H1 (cell line): ENCODE measurements at regions not wholly inside any gene's neighbourhood (a gene's known extent, or its start where the extent isn't known, plus 50 kb on each side); places are given as distances from the start of the nearest gene placed in this dataset.

Experiments
- CTCF ChIA-PET: fragments of 300-600 bp; sonication (Branson Sonifier 250); formaldehyde crosslinking; loops from one replicate; lab custom pipeline; 2021; ENCODE audit not compliant: partially characterized antibody; lab: Charles Lee
- POLR2A ChIA-PET: fragments of 300-600 bp; sonication (Branson Sonifier 250); formaldehyde crosslinking; loops from one replicate; lab custom pipeline; 2021; ENCODE audit warnings: inconsistent platforms; ENCODE audit not compliant: partially characterized antibody; lab: Charles Lee
- DNase-seq, 2 experiments: peaks; one replicate each; pipeline versions ENCODE4 v3.0.0 to v3.0.0-alpha.2; 2010 to 2022; ENCODE audit warnings: low spot score in 2 of 2, low read depth in 1 of 2, mixed read lengths in 1 of 2
- FAIRE-seq: peaks from 2 replicates; lab custom pipeline; 2011; peaks lifted over from hg19 to GRCh38; lab: Jason Lieb, UNC
- H2AFZ ChIP-seq: 2 replicates; pipeline ENCODE4 v1.8.1; 2012; ENCODE audit warnings: low read length, inconsistent platforms
- H2AK5ac ChIP-seq: 2 replicates; pipeline ENCODE4 v1.6.1; 2013; ENCODE audit warnings: low read depth, low read length
- H2BK120ac ChIP-seq: replicated peaks from 2 replicates; pipeline ENCODE3; 2013; ENCODE audit warnings: low read depth, low read length, inconsistent platforms
- H2BK12ac ChIP-seq: 2 replicates; pipeline ENCODE4 v1.6.1; 2013; ENCODE audit warnings: low read depth, low read length
- H2BK15ac ChIP-seq: 2 replicates; pipeline ENCODE4 v1.6.1; 2013; ENCODE audit warnings: low read length
- H2BK20ac ChIP-seq: 2 replicates; pipeline ENCODE4 v1.6.1; 2013; ENCODE audit warnings: low read length
- H2BK5ac ChIP-seq: 2 replicates; pipeline ENCODE4 v1.6.1; 2013; ENCODE audit warnings: low read depth, low read length
- H3K14ac ChIP-seq: 2 replicates; pipeline ENCODE4 v1.6.1; 2013; ENCODE audit warnings: inconsistent platforms; ENCODE audit not compliant: insufficient read length
- H3K18ac ChIP-seq: 2 replicates; pipeline ENCODE4 v1.6.1; 2013; ENCODE audit warnings: low read length; ENCODE audit errors: extremely low read depth
- H3K23ac ChIP-seq: 2 replicates; pipeline ENCODE4 v1.6.1; 2013; ENCODE audit warnings: inconsistent platforms; ENCODE audit not compliant: insufficient read length
- H3K23me2 ChIP-seq: 2 replicates; pipeline ENCODE4 v1.6.1; 2013; ENCODE audit warnings: low read depth, low read length
- H3K27ac ChIP-seq: 2 replicates; pipeline ENCODE4 v1.6.1; 2011; ENCODE audit warnings: low read depth, low read length, inconsistent platforms
- H3K27me3 ChIP-seq, 4 experiments: replicated peaks in 1 of 4; 1 replicate in 1 of 4; 2 replicates in 3 of 4; pipeline versions ENCODE4 v1.6.1 to v1.8.1; 2011 to 2013; ENCODE audit warnings: low read length in 3 of 4, mild to moderate bottlenecking in 3 of 4, inconsistent platforms in 2 of 4, mixed read lengths in 2 of 4, moderate library complexity in 1 of 4; ENCODE audit not compliant: control insufficient read depth in 3 of 4, insufficient read depth in 3 of 4; ENCODE audit errors: extremely low read depth in 1 of 4
- H3K36me3 ChIP-seq, 4 experiments: 2 replicates each; pipeline versions ENCODE4 v1.6.1 to v1.8.1; 2011 to 2013; ENCODE audit warnings: mild to moderate bottlenecking in 4 of 4, low read length in 3 of 4, moderate library complexity in 2 of 4, control low read depth in 1 of 4, inconsistent platforms in 1 of 4; ENCODE audit not compliant: insufficient read depth in 4 of 4, control insufficient read depth in 2 of 4
- H3K4ac ChIP-seq: replicated peaks from 2 replicates; pipeline ENCODE3; 2013; ENCODE audit warnings: low read length, low read depth, mixed read lengths, inconsistent platforms; ENCODE audit not compliant: insufficient read length
- H3K4me1 ChIP-seq, 4 experiments: replicated peaks in 1 of 4; 1 replicate in 1 of 4; 2 replicates in 3 of 4; pipeline versions ENCODE4 v1.6.1 to v1.8.1; 2011 to 2013; ENCODE audit warnings: low read length in 3 of 4, inconsistent platforms in 2 of 4, mixed read lengths in 1 of 4; ENCODE audit not compliant: insufficient read depth in 4 of 4, control insufficient read depth in 3 of 4
- H3K4me2 ChIP-seq, 2 experiments: 2 replicates each; pipeline versions ENCODE4 v1.6.1 to v1.8.1; 2011 to 2013; ENCODE audit warnings: low read depth in 2 of 2, low read length in 2 of 2, control low read depth in 1 of 2, inconsistent platforms in 1 of 2, mild to moderate bottlenecking in 1 of 2; ENCODE audit not compliant: insufficient read depth in 1 of 2
- H3K4me3 ChIP-seq, 4 experiments: fragments of 200-600, 300-600 bp in 1 of 4; sonication (generic), shearing (Covaris generic), sonication (Bioruptor Twin) in 1 of 4; 2 replicates each; pipeline versions ENCODE4 v1.5.1 to v1.8.1; 2011 to 2016; ENCODE audit warnings: low read length in 4 of 4, low read depth in 3 of 4, control low read depth in 2 of 4, inconsistent platforms in 2 of 4, mild to moderate bottlenecking in 2 of 4, mixed read lengths in 1 of 4, moderate library complexity in 1 of 4; ENCODE audit not compliant: insufficient read depth in 2 of 4; ENCODE audit errors: extremely low read depth in 1 of 4
- H3K56ac ChIP-seq: replicated peaks from 2 replicates; pipeline ENCODE3; 2013; ENCODE audit warnings: low read depth, mild to moderate bottlenecking, mixed read lengths, low read length, inconsistent platforms; ENCODE audit not compliant: insufficient read length
- H3K79me1 ChIP-seq: 2 replicates; pipeline ENCODE4 v1.6.1; 2013; ENCODE audit warnings: low read depth, low read length, control low read depth
- H3K79me2 ChIP-seq, 2 experiments: 2 replicates each; pipeline versions ENCODE4 v1.6.1 to v1.8.1; 2012 to 2013; ENCODE audit warnings: low read length in 2 of 2, mild to moderate bottlenecking in 2 of 2, inconsistent platforms in 1 of 2; ENCODE audit not compliant: insufficient read depth in 2 of 2, control insufficient read depth in 1 of 2
- H3K9ac ChIP-seq, 4 experiments: replicated peaks in 1 of 4; 1 replicate in 1 of 4; 2 replicates in 3 of 4; pipeline versions ENCODE4 v1.6.1 to v1.8.1; 2011 to 2013; ENCODE audit warnings: low read depth in 3 of 4, low read length in 3 of 4, control low read depth in 2 of 4, mild to moderate bottlenecking in 2 of 4, moderate library complexity in 2 of 4, inconsistent platforms in 1 of 4; ENCODE audit errors: extremely low read depth in 1 of 4
- H3K9me3 ChIP-seq, 2 experiments: 2 replicates each; pipeline versions ENCODE4 v1.6.1 to v1.8.1; 2012 to 2013; ENCODE audit warnings: mild to moderate bottlenecking in 2 of 2, moderate library complexity in 2 of 2, control low read depth in 1 of 2, inconsistent platforms in 1 of 2, low read depth in 1 of 2, low read length in 1 of 2, mixed read lengths in 1 of 2; ENCODE audit not compliant: insufficient read depth in 2 of 2
- H4K20me1 ChIP-seq, 2 experiments: replicated peaks in 1 of 2; 2 replicates each; pipeline versions ENCODE3 to v1.8.1; 2011 to 2013; ENCODE audit warnings: inconsistent platforms in 2 of 2, low read length in 2 of 2, mild to moderate bottlenecking in 1 of 2; ENCODE audit not compliant: insufficient read depth in 2 of 2, control insufficient read depth in 1 of 2
- H4K5ac ChIP-seq: 2 replicates; pipeline ENCODE4 v1.6.1; 2013; ENCODE audit warnings: low read length, low read depth, mixed read lengths, inconsistent platforms; ENCODE audit not compliant: insufficient read length
- H4K8ac ChIP-seq: 2 replicates; pipeline ENCODE4 v1.8.0; 2013; ENCODE audit warnings: mild to moderate bottlenecking, moderate library complexity, low read length, inconsistent platforms; ENCODE audit not compliant: insufficient read depth; ENCODE audit errors: extremely low read depth
- H4K91ac ChIP-seq: replicated peaks from 2 replicates; pipeline ENCODE3; 2013; ENCODE audit warnings: low read length, mixed read lengths, inconsistent platforms; ENCODE audit not compliant: insufficient read length
- ATF2 ChIP-seq: IDR thresholded peaks from 2 replicates; pipeline ENCODE4 v1.6.1; 2012; ENCODE audit warnings: low read length, inconsistent platforms
- BACH1 ChIP-seq: IDR thresholded peaks from 2 replicates; pipeline ENCODE4 v1.6.1; 2012; ENCODE audit warnings: low read length, improper control_type of control experiment
- CBX8 ChIP-seq: fragments of 300-800, 300-1000 bp; sonication (generic); IDR thresholded peaks from 2 replicates; pipeline ENCODE4 v1.7.1; 2016; ENCODE audit warnings: low read depth, low read length, borderline replicate concordance
- CTBP2 ChIP-seq: IDR thresholded peaks from 2 replicates; pipeline ENCODE4 v1.7.0; 2011; ENCODE audit warnings: borderline replicate concordance, mild to moderate bottlenecking, moderate library complexity, mixed read lengths, low read length; ENCODE audit not compliant: insufficient read depth, insufficient read length
- E2F6 ChIP-seq: IDR thresholded peaks from 2 replicates; pipeline ENCODE4 v1.6.1; 2012; ENCODE audit warnings: inconsistent platforms
- EGR1 ChIP-seq: IDR thresholded peaks from 2 replicates; pipeline ENCODE4 v1.6.1; 2011; ENCODE audit warnings: low read depth, low read length, borderline replicate concordance
- EZH2 ChIP-seq: fragments of 200-600 bp; sonication (generic); IDR thresholded peaks from 2 replicates; pipeline ENCODE4 v1.7.1; 2012; ENCODE audit warnings: low read depth, mild to moderate bottlenecking, moderate library complexity, low read length, inconsistent platforms; ENCODE audit not compliant: severe bottlenecking
- JUND ChIP-seq: IDR thresholded peaks from 2 replicates; pipeline ENCODE4 v1.6.1; 2011; ENCODE audit warnings: mild to moderate bottlenecking, improper control_type of control experiment, low read length
- RAD21 ChIP-seq, 2 experiments: IDR thresholded peaks in 1 of 2; conservative IDR thresholded peaks in 1 of 2; 2 replicates each; pipeline ENCODE4 v1.6.1; 2011; ENCODE audit warnings: low read depth in 2 of 2, low read length in 2 of 2, improper control_type of control experiment in 1 of 2, inconsistent platforms in 1 of 2, mild to moderate bottlenecking in 1 of 2, moderate library complexity in 1 of 2
- SAP30 ChIP-seq: fragments of 300-600 bp; sonication (generic); IDR thresholded peaks from 2 replicates; pipeline ENCODE4 v1.7.1; 2012; ENCODE audit warnings: low read length, moderate library complexity, mild to moderate bottlenecking, inconsistent platforms; ENCODE audit not compliant: insufficient read depth, insufficient replicate concordance
- SIX5 ChIP-seq: IDR thresholded peaks from 2 replicates; pipeline ENCODE4 v1.6.1; 2011; ENCODE audit warnings: mild to moderate bottlenecking, low read depth, low read length
- SP2 ChIP-seq: IDR thresholded peaks from 2 replicates; pipeline ENCODE4 v1.6.1; 2012; ENCODE audit warnings: mild to moderate bottlenecking, low read length, inconsistent platforms
- WGBS, 2 experiments: shearing (Covaris generic) in 1 of 2; methylation state at CpG; one replicate each; pipeline versions ENCODE4 v1.1.6 to v1.1.7; 2013 to 2015; ENCODE audit warnings: low lambda C conversion rate in 2 of 2, mixed read lengths in 2 of 2, inconsistent platforms in 1 of 2, low coverage in 1 of 2, missing lambda C conversion rate in 1 of 2; ENCODE audit not compliant: insufficient replicate concordance in 2 of 2, insufficient coverage in 1 of 2, insufficient read length in 1 of 2; ENCODE audit errors: extremely low coverage in 1 of 2, missing lambda C conversion rate in 1 of 2; 5-methylcytosine and 5-hydroxymethylcytosine counted together

DNA sequence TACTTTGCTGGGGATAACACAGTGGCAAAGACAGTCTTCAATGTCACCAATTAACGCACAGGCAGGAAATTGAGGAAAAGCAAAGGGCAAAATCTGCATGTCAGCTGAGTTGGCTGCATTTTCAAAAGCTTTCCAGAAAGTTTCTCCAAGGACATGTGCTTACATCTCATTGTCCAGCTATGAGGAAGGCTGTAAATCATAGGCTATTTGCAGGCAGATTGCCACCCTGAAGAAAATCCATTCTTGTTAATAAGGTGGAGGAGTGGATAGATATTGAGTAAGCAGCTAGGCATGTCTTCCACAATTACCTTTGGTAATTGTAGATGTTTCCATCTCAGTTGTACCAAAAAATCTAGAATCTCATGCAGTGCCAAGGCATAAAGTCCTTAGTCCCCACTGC lies 278.0 kb upstream of the NUDT12 start:
- Histone ChIP-seq H3K18ac (no peak overlapping the region), H3K14ac (no peak overlapping the region), H3K27me3 (no peaks in the 10 kb centered on the region), H3K36me3 (no peaks in the 10 kb centered on the region), H3K4me3 (no peak overlapping the region), H3K9me3 (no peaks in the 10 kb centered on the region), H3K79me1 (no peaks in the 10 kb centered on the region), H3K4me1 (no peaks in the 10 kb centered on the region), H4K20me1 (no peaks in the 10 kb centered on the region), H3K27ac (no peak overlapping the region), H4K91ac (no peak overlapping the region), H3K9ac (no peak overlapping the region), H4K8ac (no peak overlapping the region), H3K79me2 (no peaks in the 10 kb centered on the region), H2AFZ (no peak overlapping the region), H3K23ac (no peak overlapping the region), H2BK20ac (no peak overlapping the region), H4K5ac (no peak overlapping the region), H2BK5ac (no peak overlapping the region), H2BK15ac (no peak overlapping the region), H3K56ac (no peak overlapping the region), H3K4ac (no peak overlapping the region), H3K23me2 (no peaks in the 10 kb centered on the region), H2BK12ac (0 out of 2 replicates have a peak overlapping the region, but pooled peaks have one; percentile 32), H2BK120ac (no peak overlapping the region), H3K4me2 (no peak overlapping the region), H2AK5ac (no peak overlapping the region)
- DNase-seq (no peak), FAIRE-seq (no peak)
- ChIA-PET POLR2A (no interaction called here), CTCF (interaction anchor here (0.6 to 2.9 kb wide), 2 partner anchors 10 to 768 kb away, joined by 4 to 17 read pairs; no protein-coding TSS in a partner anchor)
- 100% methylated on average over 1 of the region's 1 CpG; no CpG with 5 or more reads in 1 of the 2 experiments for WGBS, 2 experiments
- no peak for TF ChIP-seq CBX8
- TF ChIP-seq CTBP2 = no peak
- TF ChIP-seq EZH2 = no peak
- TF ChIP-seq SP2 = no peak
- no peak for TF ChIP-seq ATF2
- no peak for TF ChIP-seq EGR1
- no peak for TF ChIP-seq E2F6
- no peak for TF ChIP-seq SIX5
- TF ChIP-seq JUND = no peak
- TF ChIP-seq SAP30 = no peak
- no peak for TF ChIP-seq BACH1
- TF ChIP-seq RAD21 (IDR thresholded peaks at IDR 0.05 in 1 of 2, conservative IDR thresholded peaks at IDR 0.05 in 1 of 2; ENCODE audit: low read depth in 2 of 2, low read length in 2 of 2) = no peak
